HS-5 (cell line): ENCODE measurements at regions not wholly inside any gene's neighbourhood (a gene's known extent, or its start where the extent isn't known, plus 50 kb on each side); places are given as distances from the start of the nearest gene placed in this dataset.
A peak's percentile ranks its signal among the peaks of the same experiment; 100 is the strongest.

Experiments used
- DNase-seq: peaks from one replicate; pipeline ENCODE4 v3.0.0-alpha.2; 2012; ENCODE audit warnings: low read depth

GRCh38 chr14:84655014-84655413, 874.9 kb upstream of the FLRT2 start:
- DNase-seq, result no peak

GRCh38 chr14:84657911-84658310, 872.0 kb upstream of the FLRT2 start:
- no peak for DNase-seq

GRCh38 chr14:84670796-84671195, 859.1 kb upstream of the FLRT2 start:
- DNase-seq, result no peak

- no peak for DNase-seq
Observed at GRCh38 chr14:84671776-84672175, 858.2 kb upstream of the FLRT2 start.

GRCh38 chr14:84674636-84675035, 855.3 kb upstream of the FLRT2 start:
- no peak for DNase-seq

- no peak for DNase-seq
Observed at GRCh38 chr14:84686550-84686949, 843.4 kb upstream of the FLRT2 start.

- DNase-seq, result no peak
Observed at GRCh38 chr14:84688297-84689025, 841.5 kb upstream of the FLRT2 start.

GRCh38 chr14:84694161-84694560, 835.8 kb upstream of the FLRT2 start:
- no peak for DNase-seq

GRCh38 chr14:84704601-84705000, 825.3 kb upstream of the FLRT2 start:
- DNase-seq, result peak; percentile 10

GRCh38 chr14:84707830-84708229, 822.1 kb upstream of the FLRT2 start:
- no peak for DNase-seq

- DNase-seq, result no peak
Observed at GRCh38 chr14:84708865-84709264, 821.1 kb upstream of the FLRT2 start.

- DNase-seq, result no peak
Observed at GRCh38 chr14:84726471-84726870, 803.5 kb upstream of the FLRT2 start.

- DNase-seq, result no peak
Observed at GRCh38 chr14:84749191-84749955, 780.6 kb upstream of the FLRT2 start.

GRCh38 chr14:84750284-84750683, 779.7 kb upstream of the FLRT2 start:
- no peak for DNase-seq

GRCh38 chr14:84750763-84751554, 779.0 kb upstream of the FLRT2 start:
- DNase-seq, result peak; percentile 34

- no peak for DNase-seq
Observed at GRCh38 chr14:84751745-84752144, 778.2 kb upstream of the FLRT2 start.

- no peak for DNase-seq
Observed at GRCh38 chr14:84760489-84761126, 769.3 kb upstream of the FLRT2 start.

- DNase-seq, result no peak
Observed at GRCh38 chr14:84767434-84767833, 762.5 kb upstream of the FLRT2 start.

GRCh38 chr14:84770030-84770429, 759.9 kb upstream of the FLRT2 start:
- no peak for DNase-seq

- no peak for DNase-seq
Observed at GRCh38 chr14:84777356-84777755, 752.6 kb upstream of the FLRT2 start.

- DNase-seq, result no peak
Observed at GRCh38 chr14:84782902-84783301, 747.0 kb upstream of the FLRT2 start.

GRCh38 chr14:84783511-84783910, 746.4 kb upstream of the FLRT2 start:
- peak; percentile 38 for DNase-seq
